NCI-H524 treated with DMSO at 0.1 percent for 48 hours (cell line): ENCODE measurements at regions not wholly inside any gene's neighbourhood (a gene's known extent, or its start where the extent isn't known, plus 50 kb on each side); places are given as distances from the start of the nearest gene placed in this dataset.

ENCODE experiments used
- DNase-seq: peaks from one replicate; lab custom pipeline; 2025; lab: John Stamatoyannopoulos, UW

- DNase-seq = no peak
Measured at GRCh38 chr2:126774761-126775160, 118.8 kb downstream of the GYPC start.

GRCh38 chr2:126775300-126775985 lies 119.5 kb downstream of the GYPC start:
- DNase-seq = no peak

GRCh38 chr2:126776255-126776654 lies 120.3 kb downstream of the GYPC start:
- no peak for DNase-seq

GRCh38 chr2:126776692-126777619 lies 121.0 kb downstream of the GYPC start:
- no peak for DNase-seq

- no peak for DNase-seq
Measured at GRCh38 chr2:126777620-126777978, 121.1 kb upstream of the TEX51 start.

- DNase-seq = no peak
Measured at GRCh38 chr2:126778561-126779501, 119.9 kb upstream of the TEX51 start.

GRCh38 chr2:126781206-126781605 lies 117.5 kb upstream of the TEX51 start:
- no peak for DNase-seq

- no peak for DNase-seq
Measured at GRCh38 chr2:126781806-126782205, 116.9 kb upstream of the TEX51 start.

- no peak for DNase-seq
Measured at GRCh38 chr2:126782648-126783047, 116.0 kb upstream of the TEX51 start.

GRCh38 chr2:126783341-126783740 lies 115.3 kb upstream of the TEX51 start:
- DNase-seq = no peak

GRCh38 chr2:126784045-126784444 lies 114.6 kb upstream of the TEX51 start:
- no peak for DNase-seq

- DNase-seq = peak; percentile 51
Measured at GRCh38 chr2:126784621-126785020, 114.1 kb upstream of the TEX51 start.

- DNase-seq = no peak
Measured at GRCh38 chr2:126785236-126785635, 113.5 kb upstream of the TEX51 start.

- DNase-seq = no peak
Measured at GRCh38 chr2:126785862-126786261, 112.8 kb upstream of the TEX51 start.

- DNase-seq = no peak
Measured at GRCh38 chr2:126786765-126787164, 111.9 kb upstream of the TEX51 start.

GRCh38 chr2:126787289-126787688 lies 111.4 kb upstream of the TEX51 start:
- no peak for DNase-seq

- DNase-seq = no peak
Measured at GRCh38 chr2:126788113-126788512, 110.6 kb upstream of the TEX51 start.

- DNase-seq = no peak
Measured at GRCh38 chr2:126788652-126789051, 110.0 kb upstream of the TEX51 start.

GRCh38 chr2:126790987-126791780 lies 107.5 kb upstream of the TEX51 start:
- DNase-seq = no peak

- no peak for DNase-seq
Measured at GRCh38 chr2:126792186-126792585, 106.5 kb upstream of the TEX51 start.

- no peak for DNase-seq
Measured at GRCh38 chr2:126792993-126793392, 105.7 kb upstream of the TEX51 start.
